HEK293T (cell line): ENCODE measurements at regions not wholly inside any gene's neighbourhood (a gene's known extent, or its start where the extent isn't known, plus 50 kb on each side); places are given as distances from the start of the nearest gene placed in this dataset.

Source experiments
- ELF4 ChIP-seq: fragments of 450-650 bp; IDR thresholded peaks from 2 replicates; pipeline ENCODE4 v1.6.1; 2017; ENCODE audit warnings: antibody characterized with exemption
- FOXM1 ChIP-seq: fragments of 450-650 bp; IDR thresholded peaks from 2 replicates; pipeline ENCODE4 v1.6.1; 2017; ENCODE audit warnings: mild to moderate bottlenecking, borderline replicate concordance
- L3MBTL2 ChIP-seq: fragments of 450-650 bp; conservative IDR thresholded peaks from 2 replicates; pipeline ENCODE4 v1.6.1; 2016; ENCODE audit warnings: mild to moderate bottlenecking
- SP1 ChIP-seq: fragments of 450-650 bp; IDR thresholded peaks from 2 replicates; pipeline ENCODE4 v1.6.1; 2017
- SUZ12 ChIP-seq: fragments of 450-650 bp; IDR thresholded peaks from 2 replicates; pipeline ENCODE4 v1.6.1; 2016; ENCODE audit warnings: mild to moderate bottlenecking

GRCh38 chr2:53407363-53408080, 360.1 kb upstream of the CHAC2 start:
- TF ChIP-seq SUZ12 (no peak), SP1 (no peak), ELF4 (no peak), FOXM1 (no peak), L3MBTL2 (no peak)
